H7 (cell line): ENCODE measurements at regions not wholly inside any gene's neighbourhood (a gene's known extent, or its start where the extent isn't known, plus 50 kb on each side); places are given as distances from the start of the nearest gene placed in this dataset.

ENCODE experiments used
- DNase-seq: peaks from one replicate; pipeline ENCODE4 v3.0.0; 2012
- H3K27me3 ChIP-seq: 2 replicates; pipeline ENCODE4 v1.6.0; 2011; ENCODE audit warnings: mild to moderate bottlenecking, low read length; ENCODE audit not compliant: control insufficient read depth, insufficient read depth
- H3K36me3 ChIP-seq: replicated peaks from 2 replicates; pipeline ENCODE4 v1.5.1; 2011; ENCODE audit warnings: low read length; ENCODE audit not compliant: control insufficient read depth, insufficient read depth
- H3K4me3 ChIP-seq: 2 replicates; pipeline ENCODE4 v1.5.1; 2011; ENCODE audit warnings: low read depth, mild to moderate bottlenecking, control low read depth, low read length, moderate library complexity; ENCODE audit not compliant: insufficient read depth

- Histone ChIP-seq H3K27me3 (no peaks in the 10 kb centered on the region), H3K4me3 (no peak overlapping the region), H3K36me3 (no peaks in the 10 kb centered on the region)
- no peak for DNase-seq
Measured at GRCh38 chr5:2221450-2221849, 338.7 kb upstream of the IRX4 start.

DNA sequence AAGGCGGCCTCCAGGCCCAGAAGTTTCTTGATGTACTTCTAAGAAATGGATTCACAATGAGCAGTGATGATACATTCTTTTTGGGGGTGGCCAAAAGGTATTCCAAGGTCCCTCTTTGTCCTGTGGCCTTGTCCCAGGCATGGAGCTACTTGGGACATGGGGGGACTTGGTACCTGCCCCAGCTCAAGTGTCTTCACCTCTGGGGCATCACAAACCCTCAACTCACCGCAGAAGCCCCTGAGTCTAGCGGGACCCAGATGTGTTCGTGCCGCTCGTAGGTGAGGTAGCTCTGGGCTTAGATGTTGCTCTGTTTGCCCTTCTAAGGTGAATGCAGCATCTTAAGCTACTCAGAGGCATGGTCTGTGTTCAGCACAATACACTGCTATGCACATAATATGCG lies 338.0 kb upstream of the IRX4 start:
- H3K27me3 ChIP-seq = no peaks in the 10 kb centered on the region
- H3K4me3 ChIP-seq = no peak overlapping the region
- no peak for DNase-seq
- H3K36me3 ChIP-seq = no peaks in the 10 kb centered on the region

GRCh38 chr5:2219149-2219776 lies 336.5 kb upstream of the IRX4 start:
- Histone ChIP-seq H3K36me3 (no peaks in the 10 kb centered on the region), H3K27me3 (no peaks in the 10 kb centered on the region)

DNA sequence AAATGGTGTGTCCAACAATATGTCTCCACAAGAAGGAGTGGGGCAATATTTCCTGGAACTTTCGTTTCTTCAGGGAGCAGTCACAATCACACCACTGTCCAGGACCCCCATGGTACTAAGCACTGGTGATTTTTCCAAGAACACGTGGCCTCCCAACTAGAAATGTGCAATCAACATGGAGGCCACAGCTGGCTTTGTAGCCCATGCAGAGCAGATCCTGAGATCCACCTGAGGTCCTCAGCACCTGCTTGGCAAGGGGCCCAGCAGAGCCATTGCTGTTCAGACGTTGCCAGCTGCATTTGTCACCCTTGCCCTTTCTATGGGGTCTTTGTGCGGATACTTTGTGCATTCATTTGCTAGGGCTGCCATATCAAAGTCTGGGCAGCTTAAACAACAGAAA lies 334.5 kb upstream of the IRX4 start:
- no peaks in the 10 kb centered on the region for H3K36me3 ChIP-seq
- no peak overlapping the region for H3K4me3 ChIP-seq
- H3K27me3 ChIP-seq = no peaks in the 10 kb centered on the region
- DNase-seq = no peak

More at GRCh38 chr5:2219149-2219776, 336.5 kb upstream of the IRX4 start:
- no peak for DNase-seq
- no peak overlapping the region for H3K4me3 ChIP-seq

GRCh38 chr5:2214910-2215590 lies 332.3 kb upstream of the IRX4 start:
- no peak for DNase-seq
- Histone ChIP-seq H3K36me3 (no peaks in the 10 kb centered on the region), H3K27me3 (no peaks in the 10 kb centered on the region), H3K4me3 (no peak overlapping the region)

- Histone ChIP-seq H3K27me3 (no peaks in the 10 kb centered on the region), H3K4me3 (no peak overlapping the region), H3K36me3 (no peaks in the 10 kb centered on the region)
- DNase-seq = no peak
Measured at GRCh38 chr5:2213121-2213730, 330.5 kb upstream of the IRX4 start.

- DNase-seq = no peak
- H3K36me3 ChIP-seq = no peaks in the 10 kb centered on the region
- no peak overlapping the region for H3K4me3 ChIP-seq
- H3K27me3 ChIP-seq = no peaks in the 10 kb centered on the region
Measured at GRCh38 chr5:2212481-2212880, 329.8 kb upstream of the IRX4 start.

DNA sequence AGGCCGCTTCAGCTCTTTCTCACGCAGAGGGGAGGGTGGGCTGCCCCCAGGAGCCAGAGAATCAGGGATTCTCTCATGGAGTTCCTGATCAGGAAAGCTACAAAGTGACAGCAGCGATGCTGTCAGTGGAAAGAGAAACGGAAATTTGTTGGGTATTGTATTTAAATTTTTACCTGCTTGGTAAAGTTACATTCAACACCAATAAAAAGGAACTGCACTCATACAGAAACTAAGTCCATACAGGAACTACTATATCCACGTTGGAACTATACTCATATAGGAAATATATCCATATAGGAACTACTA lies 325.5 kb upstream of the IRX4 start:
- Histone ChIP-seq H3K36me3 (no peaks in the 10 kb centered on the region), H3K4me3 (no peak overlapping the region), H3K27me3 (no peaks in the 10 kb centered on the region)
- no peak for DNase-seq

- Histone ChIP-seq H3K27me3 (no peaks in the 10 kb centered on the region), H3K4me3 (no peak overlapping the region), H3K36me3 (no peaks in the 10 kb centered on the region)
- DNase-seq = peak; percentile 90
Measured at GRCh38 chr5:2207416-2208238, 324.9 kb upstream of the IRX4 start.

- no peaks in the 10 kb centered on the region for H3K27me3 ChIP-seq
- H3K36me3 ChIP-seq = no peaks in the 10 kb centered on the region
- H3K4me3 ChIP-seq = no peak overlapping the region
- no peak for DNase-seq
Measured at GRCh38 chr5:2207109-2207399, 324.3 kb upstream of the IRX4 start.

GRCh38 chr5:2206293-2207108 lies 323.8 kb upstream of the IRX4 start:
- H3K27me3 ChIP-seq = no peaks in the 10 kb centered on the region
- H3K4me3 ChIP-seq = no peak overlapping the region
- no peaks in the 10 kb centered on the region for H3K36me3 ChIP-seq
- peak; percentile 69 for DNase-seq

- Histone ChIP-seq H3K36me3 (no peaks in the 10 kb centered on the region), H3K27me3 (no peaks in the 10 kb centered on the region), H3K4me3 (no peak overlapping the region)
- no peak for DNase-seq
Measured at GRCh38 chr5:2205596-2206226, 323.0 kb upstream of the IRX4 start.

DNA sequence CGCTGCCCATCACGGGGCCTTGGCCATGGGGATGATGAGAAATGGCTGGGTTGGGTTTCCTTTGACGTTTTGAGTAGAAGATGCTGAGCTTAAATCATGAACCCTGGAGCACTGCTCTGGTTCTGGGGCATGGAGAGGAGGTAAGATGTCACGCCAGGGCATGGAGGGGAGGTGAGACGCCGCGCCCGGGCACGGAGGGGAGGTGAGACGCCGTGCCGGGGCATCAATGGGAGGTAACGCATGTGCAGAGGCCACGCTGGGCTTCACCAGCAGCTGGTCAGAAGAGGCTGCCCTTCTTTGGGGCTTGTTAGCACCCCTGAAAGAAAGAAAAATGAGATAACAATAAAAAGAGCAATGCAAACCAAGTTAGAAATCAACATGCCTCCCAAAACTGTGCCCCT lies 322.5 kb upstream of the IRX4 start:
- DNase-seq = no peak
- Histone ChIP-seq H3K4me3 (no peak overlapping the region), H3K27me3 (no peaks in the 10 kb centered on the region), H3K36me3 (no peaks in the 10 kb centered on the region)
